GM19397 (cell line): ENCODE measurements at regions not wholly inside any gene's neighbourhood (a gene's known extent, or its start where the extent isn't known, plus 50 kb on each side); places are given as distances from the start of the nearest gene placed in this dataset.

ENCODE experiments used
- ATAC-seq: cut with Tn5 transposase; IDR thresholded peaks from one replicate; pipeline ENCODE4 v1.9.1; 2021; ENCODE audit warnings: mild to moderate bottlenecking, moderate library complexity; ENCODE audit not compliant: unreplicated experiment

DNA sequence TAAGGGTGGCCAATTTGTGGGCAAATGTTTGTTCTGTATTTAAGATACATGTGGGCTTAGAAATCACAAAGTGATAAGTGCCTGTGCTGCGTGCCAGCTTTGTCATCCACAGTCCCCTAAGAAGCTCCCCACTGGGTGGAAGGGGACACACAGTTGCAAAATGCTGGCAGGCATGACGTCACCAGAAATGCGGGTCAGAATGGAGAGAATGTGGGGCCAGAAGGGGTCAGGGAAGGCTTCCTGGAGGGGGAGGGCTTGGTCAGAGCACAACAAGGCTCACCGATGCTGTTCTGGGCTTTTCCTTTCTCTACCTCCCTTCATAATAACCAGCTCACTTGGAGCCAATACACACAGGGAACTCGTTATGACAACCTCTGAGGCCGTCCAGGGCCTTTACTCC, 207.3 kb downstream of the URI1 start:
- no peak for ATAC-seq

DNA sequence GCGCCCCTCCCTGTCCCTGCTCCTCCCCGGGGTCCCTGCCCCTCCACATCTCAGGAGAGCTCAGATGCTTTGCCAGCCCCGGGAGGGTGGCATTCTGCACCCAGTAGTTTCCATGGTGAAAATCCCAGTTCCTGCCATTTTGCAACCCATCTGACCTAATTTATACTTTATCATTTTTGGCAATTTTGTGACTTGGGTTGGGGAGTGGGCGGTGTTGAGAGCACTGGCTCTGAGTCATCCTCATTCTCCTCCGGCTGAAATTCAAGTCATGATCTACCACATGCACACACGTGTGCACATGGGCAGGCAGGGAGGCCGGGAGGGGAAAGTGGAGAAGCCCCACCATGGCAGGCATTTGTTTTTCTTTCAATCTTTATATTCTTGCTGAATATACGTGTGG, 208.6 kb downstream of the URI1 start:
- ATAC-seq = no peak

DNA sequence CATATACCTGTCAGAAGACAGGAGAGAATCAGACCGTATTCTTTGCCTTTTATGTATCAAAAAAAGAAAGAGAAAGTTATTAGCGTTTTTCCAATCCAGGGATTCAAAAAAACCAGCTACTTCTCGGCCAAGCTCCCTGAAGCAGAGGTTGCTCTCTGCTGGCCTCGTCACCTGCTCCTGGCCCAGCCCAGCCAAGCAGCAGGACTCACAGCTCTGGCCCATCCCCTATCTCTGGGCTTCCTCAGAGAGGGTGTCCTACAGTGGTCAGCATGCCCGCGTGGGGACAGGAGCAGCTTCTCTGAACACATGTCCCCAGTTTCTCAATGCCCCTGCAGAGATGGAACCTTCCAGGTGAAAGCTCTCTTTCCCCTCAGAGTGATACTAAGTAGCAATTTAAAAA, 209.0 kb downstream of the URI1 start:
- ATAC-seq = no peak

DNA sequence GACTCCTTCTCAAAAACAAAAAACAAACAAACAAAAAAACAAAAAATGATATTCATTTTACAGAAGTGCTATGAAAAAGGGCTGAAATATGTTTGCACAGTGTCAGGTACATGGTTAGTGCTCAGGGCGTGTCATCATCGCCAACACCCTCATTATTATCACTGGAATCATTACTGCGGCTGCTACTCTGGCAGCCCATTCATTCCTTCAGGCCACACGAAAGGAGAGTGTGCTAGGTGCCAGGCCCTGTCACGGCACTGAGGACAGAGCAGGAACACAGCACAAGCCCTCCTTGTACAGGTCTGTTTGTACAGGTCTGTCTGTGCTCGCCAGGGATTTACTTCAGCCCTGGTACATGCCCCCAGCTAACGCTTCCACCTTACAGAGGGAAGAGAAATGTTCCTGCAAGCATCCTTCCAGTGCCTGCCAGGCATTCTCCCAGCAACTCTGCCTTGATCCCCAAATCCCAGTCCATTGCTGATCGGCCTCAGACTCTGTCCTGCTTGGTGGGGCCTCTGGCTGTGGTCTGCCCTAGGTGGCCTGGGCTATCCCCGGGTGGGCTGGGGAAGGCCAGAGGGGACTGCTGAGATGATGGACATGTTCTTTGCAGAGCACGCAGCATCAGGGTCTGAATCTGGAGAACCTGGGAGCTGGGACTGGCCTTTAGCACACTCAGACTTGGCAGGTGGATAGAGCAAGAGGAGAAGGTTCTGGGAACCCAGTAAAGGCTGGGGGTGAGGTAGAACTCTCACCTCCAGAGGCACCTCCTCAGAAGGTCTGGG, 210.7 kb downstream of the URI1 start:
- no peak for ATAC-seq

DNA sequence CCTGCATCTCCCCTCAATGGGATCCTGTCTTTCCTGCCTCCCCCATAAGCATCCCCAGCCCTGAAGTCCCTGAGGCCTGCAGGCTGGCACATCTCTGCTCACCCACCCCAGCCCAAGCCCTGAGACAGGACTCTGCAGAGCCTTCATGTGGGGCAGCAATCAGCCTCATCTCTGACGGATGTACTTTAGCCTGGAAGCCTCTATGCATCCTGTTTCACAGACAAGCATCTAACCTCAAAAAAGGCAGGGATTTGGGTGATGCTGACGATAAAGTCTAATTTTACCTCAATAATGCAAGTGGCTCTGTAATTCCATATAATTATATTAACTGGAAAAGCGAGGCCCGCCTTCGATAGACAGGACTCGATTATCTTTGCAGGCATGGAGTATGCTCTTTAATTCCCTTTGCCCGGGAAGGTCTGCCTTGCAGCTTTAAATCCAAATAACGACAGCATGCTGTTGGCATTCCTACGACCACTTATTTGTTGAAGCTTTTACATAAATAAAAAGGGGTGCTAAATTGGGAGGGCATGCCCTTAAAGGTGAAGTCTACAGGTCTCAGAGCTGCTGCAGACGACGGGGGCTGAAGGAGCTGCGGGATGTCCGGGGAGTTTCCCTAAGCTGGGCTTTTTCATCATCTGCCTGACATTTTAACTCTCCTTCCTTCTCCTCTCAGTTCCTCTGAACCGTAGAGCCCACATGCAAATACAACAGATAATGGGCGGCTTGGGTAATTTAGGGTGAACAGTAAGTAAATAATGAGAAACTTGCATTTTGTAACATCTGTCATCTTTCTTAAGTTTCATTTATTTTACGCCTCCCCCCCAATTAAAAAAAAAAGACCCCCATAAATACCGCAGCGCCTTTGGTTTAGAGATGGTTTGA, 211.5 kb downstream of the URI1 start:
- ATAC-seq = peak; percentile 84

DNA sequence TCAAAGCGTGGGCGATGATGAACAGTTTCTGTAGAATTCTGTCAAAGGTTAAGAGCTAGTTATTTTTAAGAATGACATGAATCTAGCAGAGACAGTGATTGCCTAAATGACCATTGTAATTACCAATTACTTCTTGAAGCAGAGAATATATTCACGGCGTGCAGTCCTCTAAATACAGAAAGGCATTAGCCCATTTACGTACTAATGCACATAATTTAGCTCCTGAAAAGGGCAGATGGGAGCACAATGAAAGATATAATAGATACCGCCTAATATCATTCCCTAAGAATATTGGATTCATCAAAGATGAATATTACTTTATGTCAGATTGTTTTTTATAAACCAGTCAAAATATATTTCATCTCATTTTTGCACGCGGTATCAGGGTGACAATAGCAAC, 212.4 kb downstream of the URI1 start:
- no peak for ATAC-seq

DNA sequence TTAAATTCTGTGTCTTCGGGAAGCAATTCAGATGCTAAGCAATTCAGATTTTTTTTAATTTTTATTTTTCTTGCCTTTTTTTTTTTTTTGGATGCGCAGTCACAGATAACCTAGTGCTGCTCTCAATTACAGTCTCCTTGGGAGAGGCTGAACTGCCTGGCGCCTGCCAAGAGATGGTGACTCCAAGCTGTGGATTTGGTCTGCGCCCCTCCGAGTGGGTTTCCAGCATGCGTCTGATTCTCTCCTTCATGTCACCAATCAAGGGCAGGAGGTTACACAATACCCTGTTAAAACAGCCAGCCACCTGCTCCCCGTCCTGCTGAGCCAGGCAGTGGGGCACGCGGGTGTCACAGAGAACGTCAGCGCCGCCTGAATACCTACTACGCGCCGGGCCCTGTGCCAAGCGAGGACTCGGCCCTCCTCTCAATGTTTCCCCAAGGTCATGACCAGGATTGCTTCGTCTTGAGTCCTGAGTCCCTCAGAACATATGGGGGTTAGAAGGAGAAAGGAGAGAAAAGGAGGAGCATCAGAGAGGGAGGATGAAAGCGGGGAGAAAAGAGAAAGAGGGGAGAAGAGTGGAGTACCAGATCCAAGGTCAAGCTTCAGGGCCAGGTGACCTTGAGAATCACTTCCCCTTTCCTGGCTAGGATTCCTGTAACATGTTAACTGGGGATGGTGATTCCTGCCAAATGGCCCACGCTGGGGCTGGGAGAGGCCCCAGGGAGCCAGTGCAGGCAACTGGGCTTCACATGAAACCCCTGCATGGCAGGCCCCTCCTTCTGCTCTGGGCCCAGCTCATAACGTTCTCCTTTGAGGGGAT, 213.6 kb downstream of the URI1 start:
- no peak for ATAC-seq

DNA sequence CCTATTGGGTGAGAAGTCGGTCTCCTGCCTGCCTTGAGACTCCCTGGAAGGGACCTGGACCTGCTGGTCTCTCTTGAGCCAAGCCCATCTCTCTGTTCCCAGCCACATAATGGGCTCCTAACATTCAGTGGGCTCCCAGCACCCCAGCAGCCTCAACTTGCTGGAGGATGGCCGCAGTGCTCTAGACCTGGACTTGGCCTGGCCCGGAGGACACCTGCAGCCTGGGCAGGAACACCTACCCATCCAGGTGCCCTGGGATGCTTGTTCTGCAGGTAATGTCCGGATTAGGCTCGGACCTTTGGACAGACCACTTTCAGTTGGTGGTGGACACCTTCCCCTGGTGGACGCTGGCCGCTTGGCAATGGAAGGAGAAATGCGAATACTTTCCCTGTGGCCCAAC, 214.6 kb downstream of the URI1 start:
- ATAC-seq = no peak

DNA sequence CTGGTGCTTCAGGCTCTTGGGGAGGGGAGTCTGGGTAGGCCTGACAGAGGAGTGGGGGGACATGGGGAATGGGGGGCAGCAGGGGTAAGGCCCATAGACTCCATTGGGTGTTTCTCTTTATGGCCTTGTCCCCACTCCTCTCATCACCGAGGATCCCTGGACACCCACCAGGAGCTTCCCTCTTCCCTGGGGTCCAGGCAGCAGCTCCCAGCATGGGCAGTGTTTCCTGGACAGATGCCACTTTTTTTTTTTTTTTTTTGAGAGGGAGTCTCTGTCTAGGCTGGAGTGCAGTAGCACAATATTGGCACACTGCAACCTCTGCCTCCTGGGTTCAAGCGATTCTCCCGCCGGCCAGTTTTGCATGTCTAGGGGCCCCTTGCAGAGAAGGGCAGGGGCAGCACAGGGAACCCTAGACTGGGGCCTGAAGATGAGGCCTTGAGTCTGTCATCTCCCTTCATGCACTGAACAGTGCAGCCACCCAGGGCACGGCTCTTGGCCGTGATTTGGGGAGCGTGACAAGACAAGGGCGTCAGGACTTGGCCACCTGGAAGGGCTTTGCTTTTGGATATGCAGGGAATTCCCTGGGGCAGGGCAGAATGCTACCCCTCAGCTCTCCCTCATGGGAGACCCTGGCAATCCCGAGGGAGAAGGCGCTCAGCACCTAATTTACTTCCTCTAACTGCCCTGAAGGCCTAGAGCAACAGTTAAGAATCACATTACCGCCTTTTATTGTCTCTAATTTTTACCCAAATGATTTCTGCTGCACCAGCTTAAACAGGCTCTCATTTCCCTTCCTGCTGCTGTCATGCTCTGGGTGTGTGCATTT, 213.9 kb upstream of the ZNF536 start:
- ATAC-seq = no peak

DNA sequence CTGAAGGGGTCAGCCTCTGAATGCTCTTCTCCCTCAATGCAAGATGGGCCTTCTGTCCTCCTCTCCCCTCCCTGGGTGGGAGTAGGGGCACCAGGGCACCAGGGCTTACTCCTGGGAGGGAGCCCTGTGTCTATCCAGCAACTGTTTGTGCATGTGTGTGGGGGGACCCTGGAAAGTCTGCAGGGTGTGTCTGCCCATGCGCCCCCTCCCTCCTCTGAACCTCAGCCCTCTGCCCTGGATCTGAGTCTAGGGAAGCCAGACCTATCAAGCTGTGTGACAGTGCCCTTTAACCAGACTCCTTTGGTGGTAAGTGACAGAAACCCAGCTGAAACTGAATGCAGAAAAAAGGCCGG, 213.3 kb upstream of the ZNF536 start:
- ATAC-seq = no peak

DNA sequence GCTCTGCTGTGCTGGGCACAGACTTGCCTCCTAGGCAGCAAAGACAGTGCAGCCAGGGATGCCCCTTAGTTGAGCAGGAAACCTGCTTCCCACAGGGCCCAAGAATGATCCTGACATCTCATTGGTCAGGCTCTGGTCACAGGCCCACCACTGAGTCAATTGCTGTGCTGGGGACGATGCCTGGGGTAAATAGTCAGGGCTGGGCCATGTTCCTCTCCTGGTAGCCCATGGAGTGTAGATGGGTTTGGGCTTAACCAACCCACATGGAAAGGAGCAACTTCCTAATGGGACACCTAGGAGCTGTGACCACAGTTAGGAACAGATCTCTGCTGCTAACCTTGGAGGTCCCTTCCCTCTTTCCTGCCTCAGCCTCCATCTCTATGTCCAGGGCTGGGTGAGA, 212.5 kb upstream of the ZNF536 start:
- ATAC-seq = no peak

DNA sequence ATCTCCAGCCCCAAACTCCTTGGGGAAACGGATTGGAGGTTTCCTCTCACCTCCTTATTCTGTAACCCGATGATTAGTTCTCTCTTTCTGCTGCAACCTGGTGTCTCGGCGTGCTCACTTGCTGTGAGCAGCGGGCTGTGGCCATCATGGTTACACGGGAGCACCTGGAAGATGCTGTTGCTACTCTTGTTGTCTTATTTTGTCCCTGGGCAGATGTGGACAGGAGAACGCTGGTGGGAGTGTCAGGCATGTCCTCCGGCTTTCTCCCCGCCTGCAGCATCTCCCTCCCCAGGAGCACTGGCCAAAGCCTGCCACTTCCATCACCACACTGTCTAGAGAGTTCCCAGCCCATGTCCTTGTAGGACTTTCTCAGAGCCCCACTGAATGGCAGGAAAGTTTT, 211.8 kb upstream of the ZNF536 start:
- ATAC-seq = no peak

DNA sequence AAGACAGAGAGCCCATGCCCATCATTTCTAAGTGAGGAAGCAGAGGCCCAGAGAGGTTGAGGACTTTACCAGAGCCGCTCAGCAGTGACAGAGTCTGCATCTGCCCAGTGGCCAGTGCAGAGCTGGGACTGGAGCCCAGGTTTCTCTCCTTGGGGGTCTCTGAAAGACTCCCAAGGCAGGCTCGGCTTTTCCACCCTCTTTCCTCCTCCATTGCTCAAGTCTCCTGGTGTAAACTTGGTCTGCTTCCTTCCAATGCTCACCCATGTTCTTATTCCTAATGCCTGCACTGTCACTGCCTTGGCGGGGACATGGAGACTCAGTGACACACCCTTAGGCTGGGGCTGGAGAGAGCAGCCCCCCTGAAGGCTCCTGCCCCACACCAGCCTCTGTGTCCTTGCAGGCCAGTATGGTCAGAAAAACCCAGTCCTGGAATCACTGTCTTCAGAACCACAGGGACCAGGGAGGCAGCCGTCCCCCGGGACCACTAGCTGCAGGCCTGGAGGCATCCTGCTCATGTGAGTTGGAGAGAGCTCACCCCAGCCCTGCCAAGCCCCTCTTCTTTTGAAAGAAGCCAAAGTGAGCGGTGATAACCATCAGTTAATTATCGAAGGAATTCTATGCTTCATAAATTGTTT, 211.0 kb upstream of the ZNF536 start:
- no peak for ATAC-seq

DNA sequence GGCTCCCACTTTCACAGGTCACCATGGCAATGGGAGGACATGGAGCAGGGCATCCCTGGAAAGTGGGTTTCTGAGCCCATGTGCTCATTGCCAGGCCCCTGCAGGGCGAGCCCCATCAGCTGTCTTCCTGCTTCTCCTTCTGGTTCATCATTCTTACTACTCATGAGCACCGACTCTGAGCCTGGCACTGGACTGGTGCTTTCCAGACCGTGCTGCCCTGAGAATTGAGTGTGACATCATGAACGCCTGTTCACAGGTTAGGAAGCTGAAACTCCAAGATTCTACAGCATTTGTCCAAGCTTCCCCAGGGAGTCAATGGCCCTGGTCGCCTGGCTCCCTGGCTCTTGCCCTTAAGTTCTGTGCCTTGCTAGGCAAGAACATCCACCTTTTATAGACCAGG, 210.4 kb upstream of the ZNF536 start:
- no peak for ATAC-seq

DNA sequence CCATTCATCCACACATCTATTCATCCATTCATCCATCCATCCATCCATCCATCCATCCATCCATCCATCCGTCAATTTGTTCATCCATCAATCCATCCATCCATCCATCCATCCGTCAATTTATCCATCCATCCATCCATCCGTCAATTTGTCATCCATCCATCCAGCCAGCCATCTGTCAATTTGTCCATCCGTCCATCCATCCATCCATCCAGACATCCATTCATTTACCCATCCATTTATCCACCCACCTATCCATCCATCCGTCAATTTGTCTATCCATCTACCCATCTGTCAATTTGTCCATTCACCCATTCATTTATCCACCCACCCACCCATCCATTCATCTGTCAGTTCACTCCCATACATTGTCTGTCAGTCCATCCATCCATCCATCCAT, 209.5 kb upstream of the ZNF536 start:
- no peak for ATAC-seq

DNA sequence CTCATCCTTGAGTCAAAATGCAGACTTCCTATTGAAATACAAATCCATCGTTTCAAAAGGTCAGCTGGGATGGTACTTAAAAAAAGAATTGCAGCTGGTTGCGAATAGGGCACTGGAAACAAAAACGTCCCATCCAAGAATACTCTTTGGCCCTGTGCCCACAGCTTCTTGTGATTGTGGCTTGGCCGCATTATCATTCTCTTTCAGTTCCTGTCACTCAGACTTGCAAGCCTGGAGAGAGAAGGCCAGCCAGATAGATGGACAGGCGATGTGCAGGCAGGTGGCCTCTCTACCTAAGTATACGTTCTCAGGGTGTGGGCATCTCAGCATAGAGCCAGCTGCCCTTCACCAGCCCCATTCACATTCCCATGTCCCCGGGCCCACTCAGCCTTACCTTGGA, 208.5 kb upstream of the ZNF536 start:
- ATAC-seq = no peak

DNA sequence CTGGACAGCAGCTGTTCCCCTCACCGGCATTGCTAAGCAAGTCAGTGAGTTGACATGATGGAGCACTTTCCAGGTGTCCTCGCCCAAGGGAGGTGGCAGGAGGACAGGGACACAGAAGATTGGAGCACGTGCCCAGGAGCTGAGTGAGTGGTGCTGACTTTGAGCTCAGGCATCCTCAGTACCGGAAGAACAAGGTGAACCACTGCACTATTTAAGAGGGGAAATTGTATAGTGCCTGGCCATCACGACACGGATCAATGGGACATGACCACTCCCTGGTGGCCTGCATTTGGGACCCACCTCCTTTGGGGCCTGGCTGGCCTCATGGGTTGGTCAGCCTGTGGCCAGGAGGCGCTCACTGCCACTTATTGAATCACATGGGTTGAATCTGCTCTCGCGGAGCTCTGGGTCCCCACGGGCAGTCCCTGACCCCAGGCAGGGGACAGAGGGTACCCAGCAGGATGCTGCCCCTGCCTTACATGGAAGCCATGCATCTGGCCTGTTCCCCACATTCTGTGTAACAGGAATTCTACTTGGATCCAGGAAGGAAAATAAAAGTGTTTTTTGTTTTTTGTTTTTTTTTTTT, 206.9 kb upstream of the ZNF536 start:
- ATAC-seq = no peak

DNA sequence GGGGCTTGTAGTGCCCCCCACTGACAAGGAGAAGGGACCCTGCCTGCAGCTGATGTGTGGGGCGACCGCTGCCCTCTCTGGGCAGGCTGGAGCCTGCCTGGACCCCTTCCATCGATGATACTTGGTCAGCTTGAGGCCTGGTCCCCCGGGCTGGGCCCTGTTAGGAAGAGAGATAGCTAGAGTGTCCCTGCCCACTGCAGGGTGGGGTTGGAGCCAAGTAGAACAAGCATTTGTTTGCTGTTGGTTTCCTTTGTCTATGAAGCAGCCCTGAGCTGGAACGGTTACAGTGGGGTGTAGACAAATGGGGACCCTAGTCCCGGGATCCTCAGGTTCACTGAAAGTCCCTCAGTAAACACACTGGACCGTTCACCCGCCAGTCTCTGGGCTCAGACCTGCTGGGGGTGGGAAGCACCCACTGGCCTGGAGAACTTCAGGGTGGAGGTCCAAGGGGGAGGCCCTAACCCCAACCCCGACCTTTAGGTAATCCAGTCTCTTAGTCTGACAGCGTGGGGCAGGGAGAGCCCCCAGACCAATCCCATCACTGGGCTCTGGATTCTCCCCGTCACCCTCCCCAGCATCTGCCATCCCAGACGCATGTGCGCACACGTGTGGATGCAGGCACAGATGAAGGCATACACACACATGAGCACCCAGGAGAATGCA, 204.8 kb upstream of the ZNF536 start:
- ATAC-seq = no peak

DNA sequence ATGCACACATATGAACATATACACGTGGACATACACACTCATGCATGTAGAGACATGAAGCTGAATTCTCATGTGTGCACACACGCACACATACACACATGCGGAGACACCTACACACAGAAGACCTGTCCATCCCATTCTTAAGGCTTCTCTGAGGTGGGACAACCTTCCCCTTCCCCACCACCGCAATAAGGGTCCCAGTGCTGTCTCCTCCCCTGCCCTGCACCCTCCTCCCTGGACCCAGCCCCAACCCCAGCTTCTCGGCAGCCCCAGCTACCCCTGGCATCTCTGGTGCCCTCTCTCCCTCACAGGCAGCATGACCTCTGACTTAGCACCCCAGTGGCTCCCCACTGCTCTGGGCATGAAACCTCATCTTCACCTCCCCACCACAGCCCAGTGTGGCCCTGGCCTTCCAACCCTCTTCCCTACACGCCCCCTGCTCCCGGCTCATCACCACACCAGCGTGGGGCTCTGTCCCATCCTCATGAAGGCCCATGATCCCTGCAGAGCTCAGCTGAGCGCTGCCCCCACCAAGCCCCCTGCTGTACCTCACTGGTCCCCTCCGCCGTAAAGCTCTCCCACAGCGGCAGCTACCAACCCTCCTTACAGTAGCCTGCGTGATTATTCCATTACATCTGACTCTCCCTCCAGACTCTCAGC, 204.1 kb upstream of the ZNF536 start:
- ATAC-seq = no peak
